ENCODE measurements at regions not wholly inside any gene's neighbourhood (a gene's known extent, or its start where the extent isn't known, plus 50 kb on each side); places are given as distances from the start of the nearest gene placed in this dataset.
"Not testable (repeated sequence)": the region's sequence is repeated elsewhere in the genome, so short reads cannot be mapped to it uniquely, and the experiment has no call there.

- TF ChIP-seq CTCF (IDR thresholded peaks at IDR 0.05): no peak
- TF ChIP-seq POLR2A (IDR thresholded peaks at IDR 0.05): no peak
- H3K27ac ChIP-seq: no peak overlapping the region
- no peak for DNase-seq
- no peaks in the 10 kb centered on the region for H3K36me3 ChIP-seq
- H3K4me1 ChIP-seq: peaks cover 0 to 3% (median 0%) of the 10 kb centered on the region in 4 donors
- no peaks in the 10 kb centered on the region for H3K27me3 ChIP-seq
- H3K4me3 ChIP-seq: no peak overlapping the region
- H3K9me3 ChIP-seq: no peaks in the 10 kb centered on the region
Observed at GRCh38 chr1:185529673-185530072, 204.5 kb upstream of the HMCN1 start.

- no peak for TF ChIP-seq CTCF (IDR thresholded peaks at IDR 0.05)
- no peak for TF ChIP-seq POLR2A (IDR thresholded peaks at IDR 0.05)
- peaks cover 0 to 3% (median 0%) of the 10 kb centered on the region in 4 donors for H3K4me1 ChIP-seq
- no peaks in the 10 kb centered on the region for H3K9me3 ChIP-seq
- H3K27me3 ChIP-seq: no peaks in the 10 kb centered on the region
- no peak overlapping the region for H3K27ac ChIP-seq
- no peaks in the 10 kb centered on the region for H3K36me3 ChIP-seq
- DNase-seq: no peak
- H3K4me3 ChIP-seq: no peak overlapping the region
Observed at GRCh38 chr1:185528084-185528676, 206.0 kb upstream of the HMCN1 start.

GRCh38 chr1:185526344-185527307 is 207.6 kb upstream of the HMCN1 start:
- DNase-seq: no peak
- TF ChIP-seq CTCF (IDR thresholded peaks at IDR 0.05): no peak
- no peak for TF ChIP-seq POLR2A (IDR thresholded peaks at IDR 0.05)
- Histone ChIP-seq H3K4me1 (peaks cover 0 to 3% (median 0%) of the 10 kb centered on the region in 4 donors), H3K27ac (no peak overlapping the region), H3K4me3 (no peak overlapping the region), H3K9me3 (no peaks in the 10 kb centered on the region), H3K36me3 (no peaks in the 10 kb centered on the region), H3K27me3 (no peaks in the 10 kb centered on the region)

- no peaks in the 10 kb centered on the region for H3K9me3 ChIP-seq
- no peaks in the 10 kb centered on the region for H3K4me1 ChIP-seq
- H3K27me3 ChIP-seq: no peaks in the 10 kb centered on the region
- H3K36me3 ChIP-seq: no peaks in the 10 kb centered on the region
- no peak for TF ChIP-seq CTCF (IDR thresholded peaks at IDR 0.05)
- no peak for TF ChIP-seq POLR2A (IDR thresholded peaks at IDR 0.05)
- no peak overlapping the region for H3K27ac ChIP-seq
- H3K4me3 ChIP-seq: no peak overlapping the region
- DNase-seq: no peak
Observed at GRCh38 chr1:185520188-185520920, 203.3 kb upstream of the IVNS1ABP start.

GRCh38 chr1:185517808-185518419 is 200.9 kb upstream of the IVNS1ABP start:
- Histone ChIP-seq H3K27me3 (no peaks in the 10 kb centered on the region), H3K4me1 (peaks cover 0 to 4% (median 0%) of the 10 kb centered on the region in 4 donors), H3K36me3 (no peaks in the 10 kb centered on the region), H3K9me3 (no peaks in the 10 kb centered on the region), H3K27ac (no peak overlapping the region), H3K4me3 (no peak overlapping the region)
- DNase-seq: no peak
- no peak for TF ChIP-seq POLR2A (IDR thresholded peaks at IDR 0.05)
- TF ChIP-seq CTCF (IDR thresholded peaks at IDR 0.05): no peak

GRCh38 chr1:185517301-185517700 is 200.3 kb upstream of the IVNS1ABP start:
- H3K27ac ChIP-seq, H3K27me3 ChIP-seq, H3K4me3 ChIP-seq, DNase-seq, H3K4me1 ChIP-seq, H3K36me3 ChIP-seq, H3K9me3 ChIP-seq: not testable (repeated sequence)
